ENCODE measurements at regions not wholly inside any gene's neighbourhood (a gene's known extent, or its start where the extent isn't known, plus 50 kb on each side); places are given as distances from the start of the nearest gene placed in this dataset.
A peak's percentile ranks its signal among the peaks of the same experiment; 100 is the strongest.

DNA sequence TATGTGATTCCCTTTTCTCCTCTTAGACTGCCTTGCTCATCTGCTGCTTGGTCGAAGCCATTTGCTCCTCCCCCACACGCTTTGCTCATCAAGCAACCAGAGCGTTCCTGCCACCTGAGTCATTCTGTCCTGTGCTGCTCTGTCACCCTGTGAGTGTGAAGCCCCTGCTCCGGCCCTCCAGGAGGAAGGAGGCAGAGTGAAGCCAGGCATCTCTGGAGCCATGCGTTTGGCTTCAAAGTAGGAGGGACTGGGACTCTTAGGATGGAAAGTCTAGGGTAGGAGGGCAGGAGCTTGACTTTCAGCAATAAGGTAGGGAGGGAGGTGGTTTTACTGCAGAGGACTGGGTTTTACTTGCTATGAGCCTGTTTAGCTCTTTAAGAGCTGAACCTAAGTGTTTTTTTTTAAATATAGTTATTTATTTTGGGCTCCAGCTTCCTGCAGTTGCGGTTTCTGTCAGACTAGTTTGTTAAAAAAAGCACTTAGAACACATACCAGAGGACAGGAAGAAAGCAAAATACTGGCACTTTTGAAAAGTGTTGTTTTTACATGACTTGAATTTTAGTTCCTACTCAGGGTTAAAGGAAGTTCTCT lies 63.6 kb downstream of the SPINK2 start:
- peak; percentile 65 to 73 for DNase-seq (ENCODE audit: low read depth in 2 of 2)

DNA sequence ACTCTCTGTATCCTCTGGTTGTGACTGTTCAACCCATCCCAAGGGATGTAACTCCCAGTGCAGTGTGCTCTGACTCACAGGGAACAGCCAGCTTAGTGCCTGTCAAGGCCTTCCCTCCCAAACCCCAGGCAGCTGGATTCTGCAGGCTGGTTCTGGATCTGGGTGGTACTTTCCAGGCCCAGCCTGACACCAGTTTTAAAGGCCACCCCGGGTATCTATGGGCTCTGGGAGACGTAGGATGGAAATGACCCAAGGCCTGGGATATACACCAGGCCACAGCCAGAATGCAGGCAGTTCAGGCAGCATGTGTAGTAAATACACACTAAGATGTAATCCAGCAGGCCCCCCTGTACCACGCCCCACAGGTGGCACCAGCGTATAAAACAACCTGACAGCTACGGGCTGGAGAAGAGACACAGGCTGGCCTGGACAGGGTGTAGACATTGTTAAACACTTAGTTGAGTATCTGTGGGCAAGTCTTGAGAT lies 64.2 kb downstream of the SPINK2 start:
- DNase-seq (ENCODE audit: low read depth in 2 of 2) = peak in 1 of 2 experiments; percentile 24

DNA sequence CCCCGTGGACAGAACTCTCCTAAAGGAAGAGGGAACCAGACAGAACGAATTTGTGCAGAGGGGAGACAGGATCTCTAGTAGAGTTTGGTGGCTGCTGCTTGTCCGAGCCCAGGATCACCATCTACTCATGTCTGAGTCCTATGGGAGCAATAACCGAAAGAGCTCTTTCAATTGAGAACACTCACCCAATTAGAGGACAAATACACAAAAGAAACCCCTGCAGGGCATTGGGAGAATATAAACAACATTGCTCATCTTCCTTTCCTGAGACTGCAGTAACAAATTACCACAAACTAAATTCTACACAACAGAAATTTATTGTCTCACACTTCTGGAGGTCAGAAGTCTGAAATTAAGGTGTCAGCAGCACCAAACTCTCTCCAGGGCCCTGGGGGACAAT lies 65.6 kb downstream of the SPINK2 start:
- no peak for DNase-seq (ENCODE audit: low read depth in 2 of 2)

DNA sequence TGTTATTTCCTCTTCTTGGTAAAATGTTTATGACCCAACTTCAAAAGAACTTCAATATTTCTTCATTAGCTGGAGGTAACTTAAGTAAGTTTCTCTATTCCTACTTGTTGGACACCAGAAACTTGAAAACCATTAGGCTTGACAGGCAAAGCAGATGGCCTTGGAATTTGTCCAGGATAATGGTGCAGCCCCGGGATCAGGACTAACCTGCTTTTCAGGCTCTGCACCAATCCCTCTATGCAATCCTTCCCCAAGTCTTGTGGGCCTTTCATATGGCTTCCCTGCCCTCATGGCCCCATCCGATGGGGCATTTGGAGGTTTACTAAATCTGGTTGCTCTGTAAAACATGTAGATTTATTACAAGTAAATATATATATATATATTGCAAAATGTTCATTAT lies 68.5 kb downstream of the SPINK2 start:
- DNase-seq (ENCODE audit: low read depth in 2 of 2) = no peak

DNA sequence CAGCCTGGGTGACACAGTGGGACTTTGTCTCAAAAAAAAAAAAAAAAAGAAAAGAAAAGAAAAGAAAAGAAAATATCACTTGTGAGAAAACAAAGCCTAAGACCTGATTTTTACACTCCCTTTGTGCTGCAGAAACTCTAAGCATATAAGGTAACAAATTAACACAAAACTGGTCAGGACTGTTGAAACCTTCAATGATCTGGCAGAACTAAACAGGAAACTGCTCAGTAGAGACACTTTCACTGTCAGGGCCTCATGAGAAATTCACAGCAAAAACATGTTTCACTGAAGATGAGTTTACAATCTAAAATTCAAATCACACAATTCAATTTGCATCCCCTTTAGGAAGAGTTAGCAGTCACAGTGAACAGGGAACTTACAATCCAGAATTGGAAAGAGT lies 69.1 kb upstream of the HOPX start:
- DNase-seq (ENCODE audit: low read depth in 2 of 2) = no peak

DNA sequence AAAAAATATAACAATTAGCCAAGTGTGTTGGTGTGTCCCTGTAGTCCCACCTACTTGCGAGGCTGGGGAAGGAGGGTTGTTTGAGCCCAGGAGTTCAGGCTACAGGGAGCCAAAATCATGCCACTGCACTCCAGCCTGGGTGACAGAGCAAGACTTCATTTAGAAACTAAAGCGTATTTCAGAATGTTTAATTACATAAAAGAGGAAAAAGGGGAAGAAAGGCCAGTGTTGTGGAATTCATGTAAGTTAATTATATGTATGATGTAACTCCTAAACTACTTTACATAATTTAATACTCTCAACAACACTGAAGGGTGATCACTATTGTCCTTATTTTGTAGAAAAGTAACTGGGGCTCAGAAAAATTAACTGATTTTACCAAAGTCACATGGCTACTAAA lies 67.2 kb upstream of the HOPX start:
- no peak for DNase-seq (ENCODE audit: low read depth in 2 of 2)

DNA sequence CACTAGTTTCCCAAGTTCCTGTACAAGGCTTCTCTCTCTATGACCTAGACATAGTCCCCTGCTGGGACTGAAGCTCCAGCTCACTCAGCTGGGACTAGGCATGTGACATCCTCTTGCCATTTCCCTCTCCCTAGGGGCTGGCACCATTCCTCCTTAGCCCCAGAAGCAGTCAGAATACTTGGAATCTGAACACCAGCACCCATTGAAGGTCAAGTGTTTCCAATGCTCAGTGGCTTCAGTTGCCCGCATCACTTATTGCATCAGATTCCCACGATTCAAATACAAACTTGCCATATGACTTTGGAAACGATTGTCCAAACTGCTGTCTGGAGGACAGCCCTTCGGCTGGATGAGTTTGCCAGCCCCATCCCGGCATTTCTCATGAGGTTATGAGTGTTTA lies 65.5 kb upstream of the HOPX start:
- no peak for DNase-seq (ENCODE audit: low read depth in 2 of 2)

DNA sequence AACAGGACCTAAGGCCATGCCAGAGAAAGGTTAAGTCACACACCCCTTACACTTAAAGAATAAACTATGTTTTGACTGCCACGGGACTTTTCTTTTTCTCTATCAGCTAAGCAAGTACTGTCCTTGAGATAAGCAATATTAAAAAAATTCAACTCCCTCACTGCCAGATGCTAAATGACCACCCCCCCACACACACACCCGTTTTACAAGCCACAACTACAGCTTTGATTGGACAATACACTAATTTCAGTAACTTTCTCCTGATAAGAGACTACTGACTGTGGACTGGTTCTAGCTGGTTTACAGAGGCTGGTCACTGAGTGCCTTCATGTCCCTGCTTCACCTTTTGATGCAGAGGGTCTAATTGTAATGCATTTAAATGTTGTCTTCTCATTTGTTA lies 63.9 kb upstream of the HOPX start:
- DNase-seq (ENCODE audit: low read depth in 2 of 2) = no peak

DNA sequence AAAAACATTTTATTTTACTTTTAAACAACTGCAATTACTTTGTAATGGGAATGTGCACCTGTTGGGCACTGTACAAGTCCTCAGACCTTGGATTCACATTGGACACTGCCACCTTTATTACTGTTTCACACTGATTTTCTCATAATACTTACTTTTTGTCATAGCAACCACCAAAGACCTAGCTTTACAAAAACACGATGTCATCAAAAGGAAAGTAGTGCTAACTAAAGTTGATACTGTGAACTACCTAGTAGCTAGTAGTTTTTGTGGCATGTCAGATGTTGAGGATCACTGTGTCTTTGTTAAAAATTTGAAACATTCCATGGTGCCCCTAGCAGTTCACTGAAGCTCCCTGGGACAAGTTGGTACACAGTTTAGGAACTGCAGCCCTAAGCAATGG lies 62.9 kb upstream of the HOPX start:
- DNase-seq (ENCODE audit: low read depth in 2 of 2) = no peak

DNA sequence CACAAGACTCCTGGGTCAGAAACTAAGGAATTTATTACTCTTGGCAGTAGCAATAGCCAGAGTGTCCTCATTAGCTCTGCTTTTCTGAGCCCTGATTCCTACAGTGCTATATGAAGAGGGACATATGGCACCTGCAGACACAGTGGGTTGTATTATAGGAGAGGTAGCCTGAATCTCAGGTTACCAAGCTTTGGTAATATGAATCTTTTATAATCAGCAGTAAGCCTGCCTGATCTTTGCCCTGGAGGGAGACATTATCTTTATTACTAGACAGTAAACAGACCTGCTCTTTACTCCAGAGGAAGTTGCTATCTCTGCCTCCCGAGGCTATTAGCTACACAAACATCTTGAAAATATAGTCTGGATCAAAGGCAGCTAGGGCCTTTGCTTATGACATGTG lies 62.5 kb upstream of the HOPX start:
- DNase-seq (ENCODE audit: low read depth in 2 of 2) = no peak

DNA sequence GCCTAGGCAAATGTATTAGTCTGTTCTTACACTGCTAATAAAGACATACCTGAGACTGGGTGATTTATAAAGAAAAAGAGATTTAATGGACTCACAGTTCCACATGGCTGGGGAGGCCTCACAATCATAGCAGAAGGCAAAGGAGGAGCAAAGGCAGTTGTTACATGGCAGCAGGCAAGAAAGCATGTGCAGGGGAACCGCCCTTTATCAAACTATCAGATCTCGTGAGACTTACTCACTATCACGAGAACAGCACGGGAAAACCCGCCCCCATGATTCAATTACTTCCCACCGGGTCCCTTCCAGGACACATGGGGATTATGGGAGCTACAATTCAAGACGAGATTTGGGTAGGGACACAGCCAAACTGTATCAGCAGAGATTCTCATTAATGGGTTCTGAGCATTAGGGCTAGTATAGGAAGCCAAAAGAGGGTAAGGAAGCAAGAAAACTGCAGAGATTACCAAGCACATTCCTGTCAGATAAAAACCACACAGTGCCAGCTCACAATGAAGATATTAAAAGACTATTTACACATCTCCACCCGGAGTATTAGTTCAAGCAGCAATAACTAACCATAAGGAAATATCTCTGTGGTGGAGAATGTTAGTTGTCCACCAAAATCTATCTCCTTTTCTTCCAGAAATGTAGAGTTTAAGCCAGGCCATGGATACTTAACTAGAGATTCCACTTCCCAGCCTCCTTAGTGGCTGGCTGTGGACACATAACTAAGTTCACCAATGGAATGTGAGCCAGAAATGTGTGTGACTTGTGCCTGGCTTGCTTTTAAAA lies 61.2 kb upstream of the HOPX start:
- no peak for DNase-seq (ENCODE audit: low read depth in 2 of 2)

DNA sequence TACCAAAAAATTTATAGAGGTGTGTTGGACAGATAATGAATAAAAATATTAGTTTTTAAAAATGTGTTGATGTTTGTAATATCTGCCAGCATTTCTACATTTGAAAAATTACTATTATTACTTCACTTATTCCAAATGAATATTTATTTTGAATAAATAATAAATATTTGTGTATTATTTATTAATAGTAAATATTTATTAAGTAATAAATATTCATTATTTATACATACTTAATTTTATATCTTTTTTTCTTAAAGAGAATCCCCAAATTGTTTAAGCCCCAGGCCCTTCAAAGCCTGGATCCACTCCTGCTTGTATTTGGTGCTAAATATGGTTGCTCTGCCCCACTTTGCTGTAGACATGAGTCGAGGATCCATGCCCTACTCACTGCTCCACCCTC lies 60.5 kb upstream of the HOPX start:
- no peak for DNase-seq (ENCODE audit: low read depth in 2 of 2)

DNA sequence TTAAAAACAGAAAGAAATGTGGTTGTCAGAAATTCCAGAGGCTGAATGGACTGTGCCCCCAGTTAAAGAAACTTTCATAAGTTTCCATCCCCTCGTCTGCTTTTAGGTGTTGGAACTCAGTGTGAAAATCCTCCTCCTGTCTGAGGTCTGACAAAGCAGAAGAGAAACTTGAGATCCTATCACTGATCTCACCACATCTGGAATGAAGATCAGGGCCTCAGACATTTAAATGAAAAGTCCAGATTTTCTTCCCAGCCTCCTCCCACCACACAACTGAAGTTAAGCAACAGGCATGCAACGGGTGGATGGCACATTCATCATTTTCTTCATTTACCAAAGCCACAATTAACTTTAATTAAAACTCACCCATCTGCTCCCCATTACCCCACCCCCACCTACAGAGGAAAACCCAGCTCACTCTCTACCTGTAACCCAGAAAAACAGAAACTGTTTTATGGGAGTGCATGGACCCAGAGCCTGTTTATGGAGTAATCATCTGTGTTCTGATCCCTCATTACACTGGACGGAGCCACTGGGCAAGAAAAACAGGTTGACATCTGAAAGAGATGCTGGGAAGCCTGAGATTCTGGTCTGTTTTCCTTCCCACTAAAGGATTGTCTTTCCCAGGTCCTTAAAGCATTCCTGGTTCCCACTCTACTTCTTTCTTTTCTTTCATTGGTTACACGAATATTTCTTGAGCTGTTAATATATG lies 58.1 kb upstream of the HOPX start:
- peak in 1 of 2 experiments; percentile 13 for DNase-seq (ENCODE audit: low read depth in 2 of 2)

DNA sequence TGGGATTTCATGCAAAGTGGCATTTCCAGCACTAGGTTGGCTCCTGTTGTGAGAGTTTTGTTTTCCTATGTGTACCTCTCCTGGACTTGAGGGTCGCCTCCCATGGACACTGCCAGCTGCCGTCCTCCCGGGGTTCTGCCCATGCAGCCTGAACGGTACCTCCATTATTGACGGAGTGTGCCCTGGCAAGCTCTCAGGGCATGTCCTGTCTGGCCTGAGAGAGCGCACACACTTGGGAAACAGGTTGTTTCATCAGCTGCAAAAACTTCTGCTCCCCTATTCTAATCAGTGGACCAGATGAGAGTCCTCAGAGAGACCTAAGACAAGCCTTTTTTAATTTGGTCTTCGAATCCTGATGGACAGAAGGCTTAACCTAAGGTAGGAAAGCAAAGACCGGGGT lies 56.6 kb upstream of the HOPX start:
- DNase-seq (ENCODE audit: low read depth in 2 of 2) = no peak

DNA sequence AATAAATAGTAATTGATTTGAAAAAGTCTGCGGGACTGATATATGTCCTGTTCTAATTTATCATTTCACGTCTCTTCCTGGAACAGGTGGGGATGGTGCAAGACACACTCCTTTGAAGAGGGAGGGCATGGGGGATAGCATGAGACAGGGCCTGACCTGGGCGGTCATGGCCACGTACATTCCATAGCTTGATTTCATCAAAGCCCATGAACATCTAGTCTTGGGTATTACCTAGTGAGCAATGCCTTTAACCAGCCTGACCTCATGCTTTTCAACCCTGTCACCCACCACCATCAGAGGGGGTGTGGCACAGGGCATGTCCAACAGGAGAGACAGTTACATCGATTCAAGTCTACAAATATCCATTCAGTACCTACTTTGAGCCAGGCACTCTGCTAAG lies 52.3 kb upstream of the HOPX start:
- DNase-seq (ENCODE audit: low read depth in 2 of 2) = no peak

DNA sequence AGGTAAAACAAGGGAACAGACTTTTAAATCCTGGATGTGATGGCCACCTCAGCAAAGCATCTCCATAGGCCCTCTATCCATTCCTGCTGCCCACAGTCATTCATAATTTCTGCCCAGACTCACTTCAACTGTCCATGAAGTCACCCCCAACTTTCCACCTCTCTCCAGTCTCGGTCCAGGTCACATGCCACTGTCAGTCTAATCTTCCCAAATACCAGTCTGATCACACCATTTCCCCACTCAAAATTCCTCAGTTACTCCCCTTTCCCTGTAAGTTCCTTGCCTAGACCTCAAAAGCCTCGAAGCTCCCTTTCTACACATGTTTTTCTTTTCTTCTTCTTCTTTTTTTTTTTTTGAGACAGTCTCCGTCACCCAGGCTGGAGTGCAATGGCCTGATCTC lies 51.2 kb upstream of the HOPX start:
- no peak for DNase-seq (ENCODE audit: low read depth in 2 of 2)

DNA sequence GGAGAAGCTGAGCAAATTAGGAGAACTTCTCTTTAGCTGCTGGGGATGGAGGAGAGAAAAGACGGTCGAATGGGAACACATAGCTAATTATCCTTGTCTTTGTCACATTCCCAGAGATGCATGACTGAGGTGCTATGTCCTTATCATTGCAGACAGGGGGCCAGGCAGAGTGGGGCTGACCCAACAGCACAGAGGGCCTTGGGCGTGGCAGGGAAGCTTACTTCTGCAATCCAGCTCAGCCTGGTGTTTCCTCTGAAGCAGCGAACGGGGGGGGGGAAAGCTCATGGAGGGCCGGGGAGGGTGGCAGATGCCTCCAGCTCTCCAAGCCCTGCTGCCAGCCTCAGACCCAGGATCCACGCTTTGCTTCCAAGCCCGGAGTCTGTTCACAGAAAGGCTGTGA lies 50.8 kb upstream of the HOPX start:
- DNase-seq (ENCODE audit: low read depth in 2 of 2) = no peak

Data from fibroblast of skin of left biceps (primary cell).